ENCODE measurements at regions not wholly inside any gene's neighbourhood (a gene's known extent, or its start where the extent isn't known, plus 50 kb on each side); places are given as distances from the start of the nearest gene placed in this dataset.

- DNase-seq: peak; percentile 77
Measured at GRCh38 chr2:203814661-203815540, 52.7 kb upstream of the CTLA4 start.

GRCh38 chr2:203815541-203815898, 52.1 kb upstream of the CTLA4 start:
- no peak for DNase-seq

- no peak for DNase-seq
Measured at GRCh38 chr2:203817147-203817546, 50.4 kb upstream of the CTLA4 start.
